ENCODE measurements at regions not wholly inside any gene's neighbourhood (a gene's known extent, or its start where the extent isn't known, plus 50 kb on each side); places are given as distances from the start of the nearest gene placed in this dataset.

DNA sequence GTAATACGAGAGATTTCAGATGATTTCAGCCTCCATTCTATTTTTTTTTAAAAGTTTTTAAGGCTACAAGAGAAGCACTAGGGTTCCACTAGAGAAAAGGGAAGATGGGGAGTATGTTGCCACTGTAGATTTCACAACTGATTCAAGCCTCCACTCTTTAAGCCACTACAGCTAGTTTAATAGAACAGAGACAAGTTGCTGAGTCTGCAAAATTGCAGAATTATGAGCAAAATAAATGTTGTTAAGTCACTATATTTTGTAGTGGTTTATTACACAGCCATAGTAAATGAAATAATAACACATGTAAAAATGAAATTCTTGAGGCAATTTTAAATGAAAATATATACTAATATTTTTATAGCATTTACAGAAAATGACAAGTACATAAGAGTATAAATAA lies 96.0 kb upstream of the POT1 start:
- Histone ChIP-seq H3K27ac (no peak overlapping the region), H3K36me3 (replicated peaks; ENCODE audit: insufficient read depth, low read depth) (no peaks in the 10 kb centered on the region), H4K20me1 (ENCODE audit: insufficient read depth, poor library complexity, severe bottlenecking) (no peaks in the 10 kb centered on the region), H3K9me3 (ENCODE audit: low read depth) (no peaks in the 10 kb centered on the region), H3K27me3 (no peaks in the 10 kb centered on the region), H3K79me2 (no peaks in the 10 kb centered on the region), H3K4me1 (ENCODE audit: insufficient read depth) (no peaks in the 10 kb centered on the region), H2AFZ (no peak overlapping the region), H3K4me3 (no peak overlapping the region), H3K4me2 (no peak overlapping the region), H3K9me2 (replicated peaks; ENCODE audit: insufficient read depth) (no peaks in the 10 kb centered on the region)
- 71% methylated on average over 1 of the region's 1 CpG for WGBS (ENCODE audit: low lambda C conversion rate, missing lambda C conversion rate)
- DNase-seq (ENCODE audit: low spot score) = no peak
- TF ChIP-seq, protein P1, sequence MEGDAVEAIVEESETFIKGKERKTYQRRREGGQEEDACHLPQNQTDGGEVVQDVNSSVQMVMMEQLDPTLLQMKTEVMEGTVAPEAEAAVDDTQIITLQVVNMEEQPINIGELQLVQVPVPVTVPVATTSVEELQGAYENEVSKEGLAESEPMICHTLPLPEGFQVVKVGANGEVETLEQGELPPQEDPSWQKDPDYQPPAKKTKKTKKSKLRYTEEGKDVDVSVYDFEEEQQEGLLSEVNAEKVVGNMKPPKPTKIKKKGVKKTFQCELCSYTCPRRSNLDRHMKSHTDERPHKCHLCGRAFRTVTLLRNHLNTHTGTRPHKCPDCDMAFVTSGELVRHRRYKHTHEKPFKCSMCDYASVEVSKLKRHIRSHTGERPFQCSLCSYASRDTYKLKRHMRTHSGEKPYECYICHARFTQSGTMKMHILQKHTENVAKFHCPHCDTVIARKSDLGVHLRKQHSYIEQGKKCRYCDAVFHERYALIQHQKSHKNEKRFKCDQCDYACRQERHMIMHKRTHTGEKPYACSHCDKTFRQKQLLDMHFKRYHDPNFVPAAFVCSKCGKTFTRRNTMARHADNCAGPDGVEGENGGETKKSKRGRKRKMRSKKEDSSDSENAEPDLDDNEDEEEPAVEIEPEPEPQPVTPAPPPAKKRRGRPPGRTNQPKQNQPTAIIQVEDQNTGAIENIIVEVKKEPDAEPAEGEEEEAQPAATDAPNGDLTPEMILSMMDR (IDR thresholded peaks at IDR 0.05; ENCODE audit: poor library complexity) = no peak
- no peak for TF ChIP-seq EZH2 (IDR thresholded peaks at IDR 0.05; ENCODE audit: borderline replicate concordance)
- no peak for TF ChIP-seq EZH2phosphoT487 (IDR thresholded peaks at IDR 0.05; ENCODE audit: low read depth, severe bottlenecking, unreplicated experiment)

DNA sequence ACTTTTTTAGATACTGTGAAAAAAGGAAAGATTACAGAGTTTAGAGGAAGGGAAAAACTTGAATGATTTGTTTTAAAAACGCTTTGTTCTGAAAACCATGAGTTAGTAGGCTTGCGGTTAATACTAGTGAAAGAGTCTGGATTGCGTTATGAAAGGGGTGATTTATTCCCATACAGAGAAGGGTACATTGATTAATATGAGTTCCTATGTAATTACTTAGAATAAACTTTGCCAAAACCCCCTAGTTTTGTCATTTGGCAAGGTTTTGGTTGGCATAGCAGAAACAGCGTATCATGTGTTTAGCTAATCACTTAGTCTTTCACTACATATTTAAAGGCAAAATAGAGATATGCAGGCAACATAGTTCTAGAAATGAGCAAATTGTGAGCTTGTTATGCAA lies 91.2 kb upstream of the POT1 start:
- Histone ChIP-seq H3K27ac (no peak overlapping the region), H3K36me3 (replicated peaks; ENCODE audit: insufficient read depth, low read depth) (no peaks in the 10 kb centered on the region), H3K4me3 (no peak overlapping the region), H3K4me1 (ENCODE audit: insufficient read depth) (no peaks in the 10 kb centered on the region), H3K79me2 (no peaks in the 10 kb centered on the region), H4K20me1 (ENCODE audit: insufficient read depth, poor library complexity, severe bottlenecking) (no peaks in the 10 kb centered on the region), H3K27me3 (no peaks in the 10 kb centered on the region), H3K4me2 (no peak overlapping the region), H2AFZ (no peak overlapping the region), H3K9me2 (replicated peaks; ENCODE audit: insufficient read depth) (no peaks in the 10 kb centered on the region), H3K9me3 (ENCODE audit: low read depth) (no peaks in the 10 kb centered on the region)
- DNase-seq (ENCODE audit: low spot score) = no peak
- TF ChIP-seq EZH2 (IDR thresholded peaks at IDR 0.05; ENCODE audit: borderline replicate concordance) = no peak
- TF ChIP-seq EZH2phosphoT487 (IDR thresholded peaks at IDR 0.05; ENCODE audit: low read depth, severe bottlenecking, unreplicated experiment) = no peak
- TF ChIP-seq, protein P1 (IDR thresholded peaks at IDR 0.05; ENCODE audit: poor library complexity) = no peak
- whole genome bisulfite sequencing (ENCODE audit: low lambda C conversion rate, missing lambda C conversion rate) = 90% methylated on average over 4 of the region's 4 CpGs

DNA sequence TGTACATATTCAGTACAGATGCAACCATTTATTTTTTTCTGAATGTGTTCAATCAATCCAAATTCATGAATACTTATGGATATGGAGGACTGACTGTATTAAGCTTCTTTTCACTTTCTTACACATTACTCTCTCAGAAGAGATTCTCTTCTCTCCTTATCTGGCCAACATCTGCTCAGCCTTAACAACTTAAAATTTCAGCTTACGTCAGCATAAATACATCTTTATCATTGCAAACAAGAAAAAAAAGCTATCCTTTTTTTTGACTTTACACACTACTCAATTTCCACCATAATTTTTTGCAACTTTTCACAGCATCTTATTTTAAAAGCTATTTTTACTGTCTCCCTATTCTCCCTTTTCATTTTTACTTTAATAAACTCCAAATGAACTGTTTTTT lies 80.9 kb upstream of the POT1 start:
- no peak for TF ChIP-seq EZH2phosphoT487 (IDR thresholded peaks at IDR 0.05; ENCODE audit: low read depth, severe bottlenecking, unreplicated experiment)
- TF ChIP-seq EZH2 (IDR thresholded peaks at IDR 0.05; ENCODE audit: borderline replicate concordance) = no peak
- TF ChIP-seq, protein P1 (IDR thresholded peaks at IDR 0.05; ENCODE audit: poor library complexity) = no peak
- Histone ChIP-seq H3K9me3 (ENCODE audit: low read depth) (no peaks in the 10 kb centered on the region), H3K9me2 (replicated peaks; ENCODE audit: insufficient read depth) (no peaks in the 10 kb centered on the region), H2AFZ (no peak overlapping the region), H4K20me1 (ENCODE audit: insufficient read depth, poor library complexity, severe bottlenecking) (no peaks in the 10 kb centered on the region), H3K4me1 (ENCODE audit: insufficient read depth) (no peaks in the 10 kb centered on the region), H3K79me2 (no peaks in the 10 kb centered on the region), H3K27ac (no peak overlapping the region), H3K4me2 (no peak overlapping the region), H3K4me3 (no peak overlapping the region), H3K27me3 (no peaks in the 10 kb centered on the region), H3K36me3 (replicated peaks; ENCODE audit: insufficient read depth, low read depth) (no peaks in the 10 kb centered on the region)
- 86% methylated on average over 1 of the region's 1 CpG for WGBS (ENCODE audit: low lambda C conversion rate, missing lambda C conversion rate)
- DNase-seq (ENCODE audit: low spot score) = no peak

DNA sequence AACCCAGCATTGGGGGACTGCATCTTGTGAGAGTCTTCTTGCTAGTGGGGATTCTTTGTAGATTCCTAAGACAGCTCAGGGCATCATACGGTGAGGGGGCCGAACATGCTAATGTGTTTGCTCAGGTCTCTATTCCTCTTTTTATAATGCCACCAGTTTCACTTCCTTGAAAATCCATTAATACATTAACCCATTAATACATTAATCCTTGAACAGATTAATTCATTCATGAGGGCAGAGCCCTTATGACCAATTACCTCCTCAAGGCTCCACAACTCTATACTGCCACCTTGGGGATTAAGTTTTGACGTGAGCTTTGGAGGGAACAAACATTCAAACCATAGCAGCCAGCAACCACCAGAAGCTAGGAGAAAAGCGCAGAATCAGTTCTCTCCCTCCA lies 67.2 kb upstream of the POT1 start:
- WGBS (ENCODE audit: low lambda C conversion rate, missing lambda C conversion rate) = 82% methylated on average over 4 of the region's 4 CpGs
- H3K27ac ChIP-seq = no peak overlapping the region
- no peaks in the 10 kb centered on the region for H4K20me1 ChIP-seq (ENCODE audit: insufficient read depth, poor library complexity, severe bottlenecking)
- H3K36me3 ChIP-seq (replicated peaks; ENCODE audit: insufficient read depth, low read depth) = no peaks in the 10 kb centered on the region
- TF ChIP-seq EZH2 (IDR thresholded peaks at IDR 0.05; ENCODE audit: borderline replicate concordance) (no peak), EZH2phosphoT487 (IDR thresholded peaks at IDR 0.05; ENCODE audit: low read depth, severe bottlenecking, unreplicated experiment) (no peak)
- TF ChIP-seq, protein P1 (IDR thresholded peaks at IDR 0.05; ENCODE audit: poor library complexity) = no peak
- no peak for DNase-seq (ENCODE audit: low spot score)
- H3K4me1 ChIP-seq (ENCODE audit: insufficient read depth) = peaks cover 4% of the 10 kb centered on the region
- no peaks in the 10 kb centered on the region for H3K9me3 ChIP-seq (ENCODE audit: low read depth)
- no peaks in the 10 kb centered on the region for H3K79me2 ChIP-seq
- no peaks in the 10 kb centered on the region for H3K9me2 ChIP-seq (replicated peaks; ENCODE audit: insufficient read depth)
- no peak overlapping the region for H3K4me2 ChIP-seq
- no peaks in the 10 kb centered on the region for H3K27me3 ChIP-seq
- H3K4me3 ChIP-seq = no peak overlapping the region
- H2AFZ ChIP-seq = no peak overlapping the region

Measured in hepatocyte (in vitro differentiated cells).